Caco-2 (cell line): ENCODE measurements at regions not wholly inside any gene's neighbourhood (a gene's known extent, or its start where the extent isn't known, plus 50 kb on each side); places are given as distances from the start of the nearest gene placed in this dataset.

Source experiments
- BruUV-seq: library from RNA; stranded (reverse); fragments of 400-500 nt; replicated peaks from 2 replicates; lab custom pipeline; 2021; lab: Mats Ljungman, UMichigan
- CTCF ChIA-PET: fragments of 300-600 bp; sonication (Branson Sonifier 250); formaldehyde crosslinking; loops from one replicate; lab custom pipeline; 2022; ENCODE audit warnings: antibody characterized with exemption; lab: Charles Lee
- POLR2A ChIA-PET: fragments of 300-600 bp; sonication (Branson Sonifier 250); formaldehyde crosslinking; loops from one replicate; lab custom pipeline; 2022; ENCODE audit warnings: antibody characterized with exemption; lab: Charles Lee
- DNase-seq, 2 experiments: peaks; one replicate each; pipeline versions ENCODE4 v3.0.0 to v3.0.0-alpha.2; 2020 to 2022
- H3K27me3 ChIP-seq: replicated peaks from 2 replicates; pipeline ENCODE4 v1.6.0; 2011; ENCODE audit warnings: low read length; ENCODE audit not compliant: control insufficient read depth, insufficient read depth
- H3K36me3 ChIP-seq: 2 replicates; pipeline ENCODE4 v1.5.1; 2011; ENCODE audit warnings: low read length; ENCODE audit not compliant: control insufficient read depth, insufficient read depth
- H3K4me1 ChIP-seq: fragments of 250-450 bp; sonication (Bioruptor Pico); 2 replicates; pipeline ENCODE4 v1.5.1; 2020; ENCODE audit warnings: mild to moderate bottlenecking
- H3K4me3 ChIP-seq: 2 replicates; pipeline ENCODE4 v1.5.1; 2011; ENCODE audit warnings: low read depth, mild to moderate bottlenecking, control low read depth, low read length
- H3K9me3 ChIP-seq: fragments of 250-450 bp; sonication (Bioruptor Pico); 2 replicates; pipeline ENCODE4 v1.5.1; 2020; ENCODE audit warnings: mild to moderate bottlenecking, moderate library complexity
- H3K27ac Mint-ChIP-seq: one replicate; pipeline ENCODE4 v1.8.0; 2022; ENCODE audit warnings: mixed read lengths; ENCODE audit not compliant: unreplicated experiment
- H3K27me3 Mint-ChIP-seq: one replicate; pipeline ENCODE4 v1.8.0; 2022; ENCODE audit warnings: mixed read lengths; ENCODE audit not compliant: insufficient read depth, unreplicated experiment
- H3K36me3 Mint-ChIP-seq: one replicate; pipeline ENCODE4 v1.8.0; 2022; ENCODE audit warnings: mild to moderate bottlenecking, mixed read lengths; ENCODE audit not compliant: insufficient read depth, unreplicated experiment
- H3K4me1 Mint-ChIP-seq: one replicate; pipeline ENCODE4 v1.8.0; 2022; ENCODE audit warnings: low read depth, mixed read lengths; ENCODE audit not compliant: unreplicated experiment
- H3K4me3 Mint-ChIP-seq: one replicate; pipeline ENCODE4 v1.8.0; 2022; ENCODE audit warnings: mild to moderate bottlenecking, moderate library complexity, mixed read lengths; ENCODE audit not compliant: unreplicated experiment
- H3K9me3 Mint-ChIP-seq: one replicate; pipeline ENCODE4 v1.8.0; 2022; ENCODE audit warnings: mixed read lengths; ENCODE audit not compliant: unreplicated experiment
- CTCF ChIP-seq, 2 experiments: fragments of 200-600 bp in 1 of 2; IDR thresholded peaks; 1 replicate in 1 of 2; 2 replicates in 1 of 2; pipeline versions ENCODE4 v1.5.1 to v1.8.0; 2011 to 2022; ENCODE audit warnings: antibody characterized with exemption in 1 of 2, control low read depth in 1 of 2, inconsistent platforms in 1 of 2, low read depth in 1 of 2, low read length in 1 of 2, mild to moderate bottlenecking in 1 of 2, moderate library complexity in 1 of 2; ENCODE audit not compliant: insufficient read depth in 1 of 2, severe bottlenecking in 1 of 2, unreplicated experiment in 1 of 2
- intact Hi-C: fragments of 100-400 bp; cut with micrococcal nuclease; formaldehyde crosslinking; loops from one replicate; pipeline ENCODE4 v1.10.0; 2022; ENCODE audit not compliant: unreplicated experiment

GRCh38 chr13:54901316-54901715, 1872.7 kb downstream of the OLFM4 start:
- Mint-ChIP-seq H3K27ac (no peak overlapping the region), H3K9me3 (no peaks in the 10 kb centered on the region), H3K36me3 (no peaks in the 10 kb centered on the region), H3K27me3 (no peaks in the 10 kb centered on the region), H3K4me1 (no peaks in the 10 kb centered on the region), H3K4me3 (no peak overlapping the region)
- CTCF ChIA-PET: no interaction called here
- no peak for DNase-seq
- no TSS peak for BruUV-seq
- no peaks in the 10 kb centered on the region for H3K4me1 ChIP-seq
- no peak for TF ChIP-seq CTCF (IDR thresholded peaks at IDR 0.05; ENCODE audit: insufficient read depth in 1 of 2, low read depth in 1 of 2, low read length in 1 of 2, severe bottlenecking in 1 of 2, unreplicated experiment in 1 of 2)
- no peaks in the 10 kb centered on the region for H3K9me3 ChIP-seq
- no peak overlapping the region for H3K4me3 ChIP-seq
- POLR2A ChIA-PET: no interaction called here
- intact Hi-C loops: no loop called here
- no peaks in the 10 kb centered on the region for H3K27me3 ChIP-seq
- H3K36me3 ChIP-seq: no peaks in the 10 kb centered on the region

GRCh38 chr13:54912367-54912766, 1883.8 kb downstream of the OLFM4 start:
- Mint-ChIP-seq H3K27ac (no peak overlapping the region), H3K9me3 (no peaks in the 10 kb centered on the region), H3K36me3 (no peaks in the 10 kb centered on the region), H3K4me3 (no peak overlapping the region), H3K4me1 (no peaks in the 10 kb centered on the region), H3K27me3 (no peaks in the 10 kb centered on the region)
- ChIA-PET CTCF (no interaction called here), POLR2A (no interaction called here)
- no peak for TF ChIP-seq CTCF (IDR thresholded peaks at IDR 0.05; ENCODE audit: insufficient read depth in 1 of 2, low read depth in 1 of 2, low read length in 1 of 2, severe bottlenecking in 1 of 2, unreplicated experiment in 1 of 2)
- Histone ChIP-seq H3K27me3 (no peaks in the 10 kb centered on the region), H3K4me3 (no peak overlapping the region), H3K36me3 (no peaks in the 10 kb centered on the region), H3K4me1 (no peaks in the 10 kb centered on the region), H3K9me3 (no peaks in the 10 kb centered on the region)
- intact Hi-C loops: no loop called here
- BruUV-seq: no TSS peak
- DNase-seq: no peak

- TF ChIP-seq CTCF (IDR thresholded peaks at IDR 0.05; ENCODE audit: insufficient read depth in 1 of 2, low read depth in 1 of 2, low read length in 1 of 2, severe bottlenecking in 1 of 2, unreplicated experiment in 1 of 2): no peak
- Mint-ChIP-seq H3K4me3 (no peak overlapping the region), H3K27me3 (no peaks in the 10 kb centered on the region), H3K9me3 (no peaks in the 10 kb centered on the region), H3K27ac (no peak overlapping the region), H3K36me3 (no peaks in the 10 kb centered on the region), H3K4me1 (no peaks in the 10 kb centered on the region)
- no peaks in the 10 kb centered on the region for H3K4me1 ChIP-seq
- ChIA-PET CTCF (no interaction called here), POLR2A (no interaction called here)
- H3K9me3 ChIP-seq: no peaks in the 10 kb centered on the region
- no TSS peak for BruUV-seq
- intact Hi-C loops: no loop called here
- H3K27me3 ChIP-seq: no peaks in the 10 kb centered on the region
- DNase-seq: no peak
- no peak overlapping the region for H3K4me3 ChIP-seq
- H3K36me3 ChIP-seq: no peaks in the 10 kb centered on the region
Measured at GRCh38 chr13:54913668-54914067, 1885.1 kb downstream of the OLFM4 start.
